HAP-1 (cell line): ENCODE measurements at regions not wholly inside any gene's neighbourhood (a gene's known extent, or its start where the extent isn't known, plus 50 kb on each side); places are given as distances from the start of the nearest gene placed in this dataset.

Experiments used
- DNase-seq, 2 experiments: peaks; one replicate each; pipeline ENCODE4 v3.0.0-alpha.2; 2016 to 2020; ENCODE audit warnings: low spot score in 2 of 2
- H3K27me3 ChIP-seq: fragments of 250-450 bp; sonication (Bioruptor Pico); 2 replicates; pipeline ENCODE4 v1.5.1; 2020; ENCODE audit warnings: low read depth, mild to moderate bottlenecking, moderate library complexity
- H3K36me3 ChIP-seq: fragments of 250-450 bp; sonication (Bioruptor Pico); replicated peaks from 2 replicates; pipeline ENCODE4 v1.5.1; 2020; ENCODE audit warnings: mild to moderate bottlenecking
- H3K4me1 ChIP-seq: fragments of 250-450 bp; sonication (Bioruptor Pico); 2 replicates; pipeline ENCODE4 v1.5.1; 2020; ENCODE audit warnings: mild to moderate bottlenecking
- H3K4me3 ChIP-seq: fragments of 250-450 bp; sonication (Bioruptor Pico); 2 replicates; pipeline ENCODE4 v1.5.1; 2020; ENCODE audit warnings: mild to moderate bottlenecking, moderate library complexity
- H3K9me3 ChIP-seq: fragments of 250-450 bp; sonication (Bioruptor Pico); 2 replicates; pipeline ENCODE4 v1.5.1; 2020; ENCODE audit warnings: mild to moderate bottlenecking, moderate library complexity
- in situ Hi-C: fragments of 300-500 bp; cut with MboI; formaldehyde crosslinking; loops from 3 replicates; pipeline ENCODE4 v1.14.3; 2020; ENCODE audit warnings: low sequenced_read_pairs, inconsistent platforms, mixed read lengths

- Histone ChIP-seq H3K4me1 (no peaks in the 10 kb centered on the region), H3K27me3 (peaks cover 7% of the 10 kb centered on the region; the same call in 1 of the 2 replicates), H3K4me3 (no peak overlapping the region), H3K9me3 (no peaks in the 10 kb centered on the region), H3K36me3 (no peaks in the 10 kb centered on the region)
- no peak for DNase-seq
- in situ Hi-C loops = no loop called here
Measured at GRCh38 chr2:70397186-70397585, 95.3 kb upstream of the FAM136A start.

- no peaks in the 10 kb centered on the region for H3K4me1 ChIP-seq
- in situ Hi-C loops = no loop called here
- no peaks in the 10 kb centered on the region for H3K9me3 ChIP-seq
- H3K36me3 ChIP-seq = no peaks in the 10 kb centered on the region
- peaks cover 7% of the 10 kb centered on the region; the same call in 1 of the 2 replicates for H3K27me3 ChIP-seq
- DNase-seq = no peak
- no peak overlapping the region for H3K4me3 ChIP-seq
Measured at GRCh38 chr2:70396612-70397011, 94.7 kb upstream of the FAM136A start.

- Histone ChIP-seq H3K36me3 (no peaks in the 10 kb centered on the region), H3K4me3 (no peak overlapping the region), H3K4me1 (no peaks in the 10 kb centered on the region), H3K9me3 (no peaks in the 10 kb centered on the region), H3K27me3 (peaks cover 5% of the 10 kb centered on the region; the same call in 1 of the 2 replicates)
- DNase-seq = no peak
- in situ Hi-C loops = no loop called here
Measured at GRCh38 chr2:70393881-70394280, 92.0 kb upstream of the FAM136A start.

GRCh38 chr2:70391988-70392387 is 90.1 kb upstream of the FAM136A start:
- no peaks in the 10 kb centered on the region for H3K4me1 ChIP-seq
- H3K36me3 ChIP-seq = no peaks in the 10 kb centered on the region
- no peak overlapping the region for H3K4me3 ChIP-seq
- DNase-seq = no peak
- in situ Hi-C loops = no loop called here
- no peaks in the 10 kb centered on the region; the same call in 1 of the 2 replicates for H3K27me3 ChIP-seq
- H3K9me3 ChIP-seq = no peaks in the 10 kb centered on the region

- H3K9me3 ChIP-seq = no peaks in the 10 kb centered on the region
- no peak for DNase-seq
- H3K4me1 ChIP-seq = no peaks in the 10 kb centered on the region
- in situ Hi-C loops = no loop called here
- H3K27me3 ChIP-seq = no peaks in the 10 kb centered on the region; the same call in 1 of the 2 replicates
- no peak overlapping the region for H3K4me3 ChIP-seq
- H3K36me3 ChIP-seq = no peaks in the 10 kb centered on the region
Measured at GRCh38 chr2:70391259-70391658, 89.4 kb upstream of the FAM136A start.

GRCh38 chr2:70388813-70389212 is 86.9 kb upstream of the FAM136A start:
- Histone ChIP-seq H3K4me1 (no peaks in the 10 kb centered on the region), H3K36me3 (no peaks in the 10 kb centered on the region), H3K27me3 (no peaks in the 10 kb centered on the region), H3K4me3 (no peak overlapping the region), H3K9me3 (no peaks in the 10 kb centered on the region)
- in situ Hi-C loops = no loop called here
- DNase-seq = no peak

GRCh38 chr2:70388128-70388527 is 86.3 kb upstream of the FAM136A start:
- DNase-seq = no peak
- Histone ChIP-seq H3K4me3 (no peak overlapping the region), H3K4me1 (no peaks in the 10 kb centered on the region), H3K27me3 (no peaks in the 10 kb centered on the region), H3K9me3 (no peaks in the 10 kb centered on the region), H3K36me3 (no peaks in the 10 kb centered on the region)
- in situ Hi-C loops = no loop called here

- H3K9me3 ChIP-seq = no peaks in the 10 kb centered on the region
- no peak for DNase-seq
- H3K36me3 ChIP-seq = no peaks in the 10 kb centered on the region
- H3K27me3 ChIP-seq = no peaks in the 10 kb centered on the region
- in situ Hi-C loops = no loop called here
- H3K4me3 ChIP-seq = no peak overlapping the region
- H3K4me1 ChIP-seq = no peaks in the 10 kb centered on the region
Measured at GRCh38 chr2:70385966-70386595, 84.2 kb upstream of the FAM136A start.

- no peaks in the 10 kb centered on the region for H3K4me1 ChIP-seq
Measured at GRCh38 chr2:70385204-70385603, 83.3 kb upstream of the FAM136A start.

GRCh38 chr2:70381821-70382220 is 80.0 kb upstream of the FAM136A start:
- no peak for DNase-seq
- Histone ChIP-seq H3K9me3 (no peaks in the 10 kb centered on the region), H3K36me3 (no peaks in the 10 kb centered on the region), H3K4me3 (no peak overlapping the region), H3K27me3 (0 out of 2 replicates have a peak, but pooled peaks cover 3% of the 10 kb centered on the region), H3K4me1 (no peaks in the 10 kb centered on the region)
- in situ Hi-C loops = no loop called here

More at GRCh38 chr2:70385204-70385603, 83.3 kb upstream of the FAM136A start:
- in situ Hi-C loops = no loop called here
- H3K9me3 ChIP-seq = no peaks in the 10 kb centered on the region
- no peak for DNase-seq
- 0 out of 2 replicates have a peak, but pooled peaks cover 3% of the 10 kb centered on the region for H3K27me3 ChIP-seq
- no peaks in the 10 kb centered on the region for H3K36me3 ChIP-seq
- H3K4me3 ChIP-seq = no peak overlapping the region

- no peak overlapping the region for H3K4me3 ChIP-seq
- in situ Hi-C loops = no loop called here
- no peaks in the 10 kb centered on the region for H3K4me1 ChIP-seq
- H3K9me3 ChIP-seq = no peaks in the 10 kb centered on the region
- 0 out of 2 replicates have a peak, but pooled peaks cover 3% of the 10 kb centered on the region for H3K27me3 ChIP-seq
- DNase-seq = no peak
- no peaks in the 10 kb centered on the region for H3K36me3 ChIP-seq
Measured at GRCh38 chr2:70381235-70381634, 79.4 kb upstream of the FAM136A start.

- Histone ChIP-seq H3K36me3 (no peaks in the 10 kb centered on the region), H3K27me3 (0 out of 2 replicates have a peak, but pooled peaks cover 3% of the 10 kb centered on the region), H3K9me3 (no peaks in the 10 kb centered on the region), H3K4me3 (no peak overlapping the region), H3K4me1 (no peaks in the 10 kb centered on the region)
- in situ Hi-C loops = no loop called here
- DNase-seq = no peak
Measured at GRCh38 chr2:70380621-70381020, 78.8 kb upstream of the FAM136A start.

- Histone ChIP-seq H3K4me3 (no peak overlapping the region), H3K27me3 (0 out of 2 replicates have a peak, but pooled peaks cover 2% of the 10 kb centered on the region), H3K4me1 (no peaks in the 10 kb centered on the region), H3K9me3 (no peaks in the 10 kb centered on the region), H3K36me3 (no peaks in the 10 kb centered on the region)
- no peak for DNase-seq
- in situ Hi-C loops = no loop called here
Measured at GRCh38 chr2:70374616-70375015, 72.7 kb upstream of the FAM136A start.

GRCh38 chr2:70371753-70372152 is 69.9 kb upstream of the FAM136A start:
- in situ Hi-C loops = no loop called here
- DNase-seq = no peak
- H3K4me3 ChIP-seq = no peak overlapping the region

GRCh38 chr2:70369082-70369481 is 67.2 kb upstream of the FAM136A start:
- Histone ChIP-seq H3K4me3 (no peak overlapping the region), H3K9me3 (no peaks in the 10 kb centered on the region), H3K36me3 (no peaks in the 10 kb centered on the region), H3K4me1 (no peaks in the 10 kb centered on the region), H3K27me3 (no peaks in the 10 kb centered on the region)
- in situ Hi-C loops = no loop called here
- DNase-seq = no peak

More at GRCh38 chr2:70371753-70372152, 69.9 kb upstream of the FAM136A start:
- Histone ChIP-seq H3K27me3 (0 out of 2 replicates have a peak, but pooled peaks cover 2% of the 10 kb centered on the region), H3K36me3 (no peaks in the 10 kb centered on the region), H3K4me1 (no peaks in the 10 kb centered on the region), H3K9me3 (no peaks in the 10 kb centered on the region)
